Keratinocyte (primary cell): ENCODE measurements at regions not wholly inside any gene's neighbourhood (a gene's known extent, or its start where the extent isn't known, plus 50 kb on each side); places are given as distances from the start of the nearest gene placed in this dataset.

Experiments used
- DNase-seq: peaks from one replicate; pipeline ENCODE4 v3.0.0-alpha.2; 2011; ENCODE audit warnings: low read depth, missing footprints, low spot score
- FAIRE-seq: peaks from 2 replicates; lab custom pipeline; 2011; peaks lifted over from hg19 to GRCh38; lab: Jason Lieb, UNC
- H2AFZ ChIP-seq: 2 replicates; pipeline ENCODE4 v1.6.0; 2012; ENCODE audit warnings: low read length, control low read depth, inconsistent platforms; ENCODE audit not compliant: control insufficient read depth
- H3K27ac ChIP-seq: 2 replicates; pipeline ENCODE4 v1.5.1; 2011; ENCODE audit warnings: low read length; ENCODE audit not compliant: control insufficient read depth, insufficient read depth
- H3K27me3 ChIP-seq: 3 replicates; pipeline ENCODE4 v1.6.0; 2011; ENCODE audit warnings: low read length; ENCODE audit not compliant: control insufficient read depth, insufficient read depth; ENCODE audit errors: extremely low read depth
- H3K36me3 ChIP-seq, 2 experiments: 2 replicates in 1 of 2; 3 replicates in 1 of 2; pipeline ENCODE4 v1.5.1; 2011; ENCODE audit warnings: low read length in 2 of 2, mild to moderate bottlenecking in 1 of 2; ENCODE audit not compliant: control insufficient read depth in 2 of 2, insufficient read depth in 2 of 2; ENCODE audit errors: extremely low read depth in 1 of 2
- H3K4me1 ChIP-seq: 3 replicates; pipeline ENCODE4 v1.5.1; 2011; ENCODE audit warnings: low read length; ENCODE audit not compliant: control insufficient read depth, insufficient read depth; ENCODE audit errors: extremely low read depth
- H3K4me2 ChIP-seq: 3 replicates; pipeline ENCODE4 v1.6.0; 2011; ENCODE audit warnings: low read depth, low read length; ENCODE audit not compliant: control insufficient read depth, insufficient read depth; ENCODE audit errors: extremely low read depth
- H3K4me3 ChIP-seq, 3 experiments: fragments of 200-600 bp in 1 of 3; sonication (generic) in 1 of 3; 2 replicates in 2 of 3; 3 replicates in 1 of 3; pipeline ENCODE4 v1.5.1; 2011 to 2016; ENCODE audit warnings: low read length in 3 of 3, mild to moderate bottlenecking in 3 of 3, control low read depth in 2 of 3, inconsistent platforms in 1 of 3, low read depth in 1 of 3, mixed read lengths in 1 of 3, mixed run types in 1 of 3, moderate library complexity in 1 of 3; ENCODE audit not compliant: control insufficient read depth in 2 of 3, insufficient read depth in 2 of 3; ENCODE audit errors: extremely low read depth in 1 of 3
- H3K79me2 ChIP-seq: 2 replicates; pipeline ENCODE4 v1.6.0; 2012; ENCODE audit warnings: low read length; ENCODE audit not compliant: control insufficient read depth, insufficient read depth
- H3K9ac ChIP-seq: 3 replicates; pipeline ENCODE4 v1.6.0; 2011; ENCODE audit warnings: low read length; ENCODE audit not compliant: control insufficient read depth, insufficient read depth; ENCODE audit errors: extremely low read depth
- H3K9me1 ChIP-seq: 3 replicates; pipeline ENCODE4 v1.6.0; 2011; ENCODE audit warnings: low read length; ENCODE audit not compliant: control insufficient read depth, insufficient read depth; ENCODE audit errors: extremely low read depth
- H3K9me3 ChIP-seq: 2 replicates; pipeline ENCODE4 v1.5.1; 2012; ENCODE audit warnings: low read depth, low read length; ENCODE audit not compliant: control insufficient read depth
- H4K20me1 ChIP-seq: 3 replicates; pipeline ENCODE4 v1.6.0; 2011; ENCODE audit warnings: low read length; ENCODE audit not compliant: control insufficient read depth, insufficient read depth; ENCODE audit errors: extremely low read depth
- CTCF ChIP-seq, 3 experiments: IDR thresholded peaks in 1 of 3; conservative IDR thresholded peaks in 1 of 3; optimal IDR thresholded peaks in 1 of 3; 2 replicates in 2 of 3; 3 replicates in 1 of 3; pipeline versions ENCODE3 to v1.5.1; 2011; ENCODE audit warnings: low read length in 3 of 3, mild to moderate bottlenecking in 3 of 3, moderate library complexity in 2 of 3, control low read depth in 1 of 3, inconsistent platforms in 1 of 3; ENCODE audit not compliant: insufficient read depth in 2 of 3; ENCODE audit errors: extremely low read depth in 1 of 3
- EZH2 ChIP-seq: IDR thresholded peaks from one replicate; pipeline ENCODE4 v1.6.1; 2012; ENCODE audit warnings: inconsistent platforms, mild to moderate bottlenecking, low read length, moderate library complexity
- dilution Hi-C: fragments of 300-500 bp; cut with MboI; formaldehyde crosslinking; loops from one replicate; pipeline ENCODE4 v1.7.0; 2020; ENCODE audit warnings: low sequenced_read_pairs; ENCODE audit not compliant: extremely low pct_ligation_motif_present

GRCh38 chr4:136939781-136940180 lies 592.5 kb downstream of the PCDH18 start:
- H4K20me1 ChIP-seq: no peaks in the 10 kb centered on the region
- no peaks in the 10 kb centered on the region for H3K79me2 ChIP-seq
- H3K4me1 ChIP-seq: no peaks in the 10 kb centered on the region
- no peak overlapping the region for H2AFZ ChIP-seq
- H3K27ac ChIP-seq: no peak overlapping the region
- H3K9me1 ChIP-seq: no peaks in the 10 kb centered on the region
- no peak overlapping the region for H3K9ac ChIP-seq
- FAIRE-seq (no peak), DNase-seq (no peak)
- H3K9me3 ChIP-seq: no peaks in the 10 kb centered on the region
- H3K4me3 ChIP-seq: no peak overlapping the region
- dilution Hi-C loops: no loop called here
- H3K4me2 ChIP-seq: no peak overlapping the region
- TF ChIP-seq CTCF (optimal IDR thresholded peaks at IDR 0.05 in 1 of 3, IDR thresholded peaks at IDR 0.05 in 1 of 3, conservative IDR thresholded peaks at IDR 0.05 in 1 of 3; ENCODE audit: extremely low read depth in 1 of 3, insufficient read depth in 2 of 3, low read length in 3 of 3) (no peak), EZH2 (no peak)
- H3K36me3 ChIP-seq: no peaks in the 10 kb centered on the region
- no peaks in the 10 kb centered on the region for H3K27me3 ChIP-seq

- Histone ChIP-seq H3K27ac (no peak overlapping the region), H3K4me1 (no peaks in the 10 kb centered on the region), H3K9me3 (no peaks in the 10 kb centered on the region), H3K27me3 (no peaks in the 10 kb centered on the region), H3K9me1 (no peaks in the 10 kb centered on the region), H3K4me2 (no peak overlapping the region), H3K4me3 (no peak overlapping the region), H3K79me2 (no peaks in the 10 kb centered on the region), H4K20me1 (no peaks in the 10 kb centered on the region), H3K36me3 (no peaks in the 10 kb centered on the region), H3K9ac (no peak overlapping the region), H2AFZ (no peak overlapping the region)
- dilution Hi-C loops: no loop called here
- no peak for DNase-seq
- FAIRE-seq: no peak
- TF ChIP-seq EZH2 (no peak), CTCF (optimal IDR thresholded peaks at IDR 0.05 in 1 of 3, IDR thresholded peaks at IDR 0.05 in 1 of 3, conservative IDR thresholded peaks at IDR 0.05 in 1 of 3; ENCODE audit: extremely low read depth in 1 of 3, insufficient read depth in 2 of 3, low read length in 3 of 3) (no peak)
These were observed 596.4 kb downstream of the PCDH18 start for GRCh38 chr4:136935871-136936270.
